GM12892 (cell line): ENCODE measurements at regions not wholly inside any gene's neighbourhood (a gene's known extent, or its start where the extent isn't known, plus 50 kb on each side); places are given as distances from the start of the nearest gene placed in this dataset.

ENCODE experiments used
- POLR2A ChIP-seq: IDR thresholded peaks from 2 replicates; pipeline ENCODE4 v1.6.1; 2011; ENCODE audit warnings: low read depth, low read length, control low read depth
- POLR2AphosphoS5 ChIP-seq: IDR thresholded peaks from 2 replicates; pipeline ENCODE4 v1.6.1; 2011; ENCODE audit warnings: low read depth, low read length, control low read depth
- TAF1 ChIP-seq: IDR thresholded peaks from 2 replicates; pipeline ENCODE4 v1.6.1; 2011; ENCODE audit warnings: low read depth, mild to moderate bottlenecking, control low read depth, low read length, borderline replicate concordance

GRCh38 chr2:139077099-139077737 lies 297.0 kb upstream of the NXPH2 start:
- no peak for TF ChIP-seq POLR2AphosphoS5
- no peak for TF ChIP-seq POLR2A
- no peak for TF ChIP-seq TAF1
